COR-L47 (cell line): ENCODE measurements at regions not wholly inside any gene's neighbourhood (a gene's known extent, or its start where the extent isn't known, plus 50 kb on each side); places are given as distances from the start of the nearest gene placed in this dataset.
A peak's percentile ranks its signal among the peaks of the same experiment; 100 is the strongest.
"Not testable (repeated sequence)": the region's sequence is repeated elsewhere in the genome, so short reads cannot be mapped to it uniquely, and the experiment has no call there.

Source experiments
- DNase-seq: peaks from one replicate; lab custom pipeline; 2025; lab: John Stamatoyannopoulos, UW

DNA sequence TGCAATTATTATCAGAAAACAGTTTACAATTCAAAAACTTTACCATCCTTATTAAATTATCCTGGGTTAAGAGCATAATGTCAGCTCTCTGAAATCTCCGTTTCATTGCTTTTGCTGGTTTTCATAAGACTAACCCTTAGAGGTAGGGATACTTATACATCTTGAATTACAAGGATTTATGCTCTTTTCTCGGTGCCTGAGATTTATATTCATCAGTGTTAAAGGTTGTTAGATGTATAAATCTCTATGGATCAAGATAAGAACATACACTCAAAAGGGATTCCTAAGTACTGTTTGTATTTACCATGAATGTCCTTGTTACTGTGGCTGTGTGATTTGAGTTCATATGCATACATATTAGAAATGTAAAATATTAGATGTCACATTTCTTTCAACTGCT lies 684.7 kb downstream of the EFNA5 start:
- DNase-seq, result no peak

DNA sequence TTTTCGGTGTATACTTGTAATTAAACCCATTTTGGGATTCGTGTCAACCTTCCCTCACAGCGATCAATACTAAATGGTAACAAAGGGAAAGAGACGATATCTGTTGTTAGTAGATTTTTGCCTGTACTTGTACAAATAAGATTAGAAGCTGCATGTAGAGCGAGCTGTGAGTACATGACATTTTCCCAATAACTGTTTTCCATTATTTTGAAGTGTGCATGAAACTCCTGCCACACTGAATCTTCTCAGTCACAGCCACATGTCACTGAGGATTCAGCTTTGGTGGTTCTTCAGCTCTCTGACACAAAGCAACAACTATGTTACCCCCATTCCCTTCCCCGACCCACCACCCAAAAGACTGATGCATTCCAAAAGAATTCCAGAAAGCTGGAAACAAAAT lies 685.6 kb downstream of the EFNA5 start:
- no peak for DNase-seq

DNA sequence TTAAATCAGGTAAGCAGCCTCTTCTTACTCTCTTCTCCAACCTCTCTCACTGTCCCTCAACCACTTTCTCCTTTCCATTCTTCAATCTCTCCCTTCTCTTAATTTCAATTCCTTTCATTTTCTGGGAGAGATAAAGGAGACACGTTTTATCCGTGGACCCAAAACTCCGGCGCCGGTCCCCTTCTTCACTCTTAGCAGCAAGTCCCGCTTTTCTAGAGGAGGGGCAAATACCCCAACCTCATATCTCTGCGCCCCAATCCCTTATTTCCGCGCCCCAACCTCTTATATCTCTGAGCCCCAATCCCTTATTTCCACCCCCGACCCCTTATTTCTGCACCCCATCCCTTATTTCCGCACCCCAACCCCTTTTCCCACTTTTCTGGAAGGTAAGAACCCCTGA lies 691.6 kb downstream of the EFNA5 start:
- not testable (repeated sequence) for DNase-seq

DNA sequence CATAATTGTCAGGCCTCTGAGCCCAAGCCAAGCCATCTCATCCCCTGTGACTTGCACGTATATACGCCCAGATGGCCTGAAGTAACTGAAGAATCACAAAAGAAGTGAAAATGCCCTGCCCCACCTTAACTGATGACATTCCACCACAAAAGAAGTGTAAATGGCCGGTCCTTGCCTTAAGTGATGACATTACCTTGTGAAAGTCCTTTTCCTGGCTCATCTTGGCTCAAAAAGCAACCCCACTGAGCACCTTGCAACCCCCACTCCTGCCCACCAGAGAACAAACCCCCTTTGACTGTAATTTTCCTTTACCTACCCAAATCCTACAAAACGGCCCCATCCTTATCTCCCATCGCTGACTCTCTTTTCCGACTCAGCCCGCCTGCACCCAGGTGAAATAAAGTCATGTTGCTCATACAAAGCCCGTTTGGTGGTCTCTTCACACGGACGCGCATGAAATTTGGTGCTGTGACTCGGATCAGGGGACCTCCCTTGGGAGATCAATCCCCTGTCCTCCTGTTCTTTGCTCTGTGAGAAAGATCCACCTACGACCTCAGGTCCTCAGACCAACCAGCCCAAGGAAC lies 692.1 kb downstream of the EFNA5 start:
- not testable (repeated sequence) for DNase-seq

DNA sequence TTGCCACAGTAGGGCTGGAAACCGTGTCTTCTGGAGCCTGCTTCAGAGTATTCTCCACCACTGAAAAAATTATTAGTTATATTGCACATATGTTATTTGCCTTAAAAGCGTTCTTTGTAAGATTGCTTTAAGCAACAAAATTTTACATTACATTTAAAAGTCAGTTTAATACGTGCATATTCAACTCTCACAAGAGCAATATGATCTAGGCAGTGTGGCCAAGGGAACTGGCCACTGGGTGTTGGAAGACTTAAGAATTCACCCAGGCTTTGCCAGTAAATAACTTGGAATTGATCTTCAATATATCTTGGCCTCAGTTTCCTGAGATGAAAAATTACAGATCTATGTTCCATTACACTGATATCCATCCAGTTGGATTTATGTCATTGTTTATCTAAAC lies 694.4 kb downstream of the EFNA5 start:
- DNase-seq, result no peak

DNA sequence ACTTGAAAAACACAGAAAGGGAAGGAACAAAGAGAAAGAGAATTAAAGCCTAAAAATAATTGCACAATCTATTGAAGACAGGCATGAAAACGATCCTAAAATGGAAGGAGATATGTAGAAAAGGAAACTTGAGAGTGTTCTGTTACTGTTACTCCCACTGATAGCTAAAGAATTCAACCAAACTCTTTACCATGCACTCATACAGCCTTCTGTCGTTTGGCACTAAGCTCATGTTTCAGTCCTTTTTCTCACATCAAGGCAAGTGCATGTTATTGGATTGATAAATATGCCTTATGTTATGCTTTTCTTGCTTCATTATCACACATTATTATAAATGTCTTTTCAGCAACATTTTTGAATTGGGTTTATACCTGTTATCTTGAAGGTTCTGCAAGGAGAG lies 696.5 kb downstream of the EFNA5 start:
- DNase-seq, result no peak

DNA sequence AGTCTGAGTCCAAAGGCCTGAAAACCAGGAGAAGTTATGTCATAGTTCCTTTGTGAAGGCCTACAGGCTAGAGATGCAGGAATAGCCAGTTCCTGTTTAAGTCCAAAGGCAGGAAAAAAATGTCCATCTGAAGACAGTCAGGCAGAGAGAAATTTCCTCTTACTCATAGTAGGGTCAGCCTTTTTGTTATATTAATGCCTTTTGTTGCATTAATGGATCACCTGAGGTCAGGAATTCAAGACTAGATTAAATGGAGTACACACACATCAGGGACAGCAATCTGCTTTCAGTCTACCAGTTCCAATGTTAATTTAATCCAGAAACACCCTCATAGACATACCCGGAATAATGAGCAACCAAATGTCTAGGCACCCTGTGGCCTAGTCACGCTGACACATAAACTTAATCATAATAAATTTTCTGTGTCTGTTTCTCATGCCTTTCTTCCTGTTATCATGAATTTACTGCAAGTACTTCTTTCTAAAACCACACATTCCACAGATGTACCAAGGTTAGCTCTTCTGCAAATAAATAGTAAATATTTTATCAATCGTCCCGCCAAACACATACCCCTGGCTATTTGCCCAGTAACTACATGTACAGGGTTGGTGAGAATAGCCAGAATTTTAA lies 703.9 kb downstream of the EFNA5 start:
- no peak for DNase-seq

DNA sequence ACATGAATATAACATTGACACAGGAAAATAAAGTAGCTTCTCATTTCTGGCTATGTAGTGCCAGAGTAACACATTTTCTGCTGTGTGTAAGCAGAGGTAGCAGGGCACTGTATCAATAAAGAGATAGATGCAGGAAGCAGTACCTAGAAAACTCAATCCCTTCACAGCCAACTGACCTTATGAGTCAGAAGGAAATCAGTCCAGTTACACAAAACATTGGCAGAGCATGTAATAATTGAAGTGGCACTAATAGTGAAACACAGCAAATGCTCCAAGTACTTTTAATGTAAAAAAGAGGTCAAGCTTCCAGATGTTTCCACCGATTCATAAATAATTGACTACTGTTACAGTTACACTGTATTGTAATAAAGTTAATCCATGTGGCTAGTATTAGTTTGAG lies 706.6 kb downstream of the EFNA5 start:
- DNase-seq, result no peak

DNA sequence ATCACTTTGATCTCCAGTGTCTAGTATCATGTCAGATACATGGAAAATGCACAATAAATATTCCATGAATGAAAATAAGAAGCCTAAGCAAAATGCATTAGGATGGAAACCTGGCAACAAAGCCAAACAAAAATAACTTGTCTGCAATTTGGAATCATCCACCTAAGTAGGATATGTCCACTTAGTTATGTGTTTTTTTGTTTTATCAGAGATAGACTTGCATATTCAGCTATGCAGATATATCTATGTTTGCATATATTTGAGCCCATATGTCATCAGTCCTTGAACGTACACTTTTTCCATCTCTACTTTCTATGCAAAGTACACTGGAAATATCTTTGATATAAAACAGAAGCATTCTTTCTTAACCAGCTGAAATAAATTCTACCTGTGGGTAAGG lies 707.1 kb downstream of the EFNA5 start:
- no peak for DNase-seq

DNA sequence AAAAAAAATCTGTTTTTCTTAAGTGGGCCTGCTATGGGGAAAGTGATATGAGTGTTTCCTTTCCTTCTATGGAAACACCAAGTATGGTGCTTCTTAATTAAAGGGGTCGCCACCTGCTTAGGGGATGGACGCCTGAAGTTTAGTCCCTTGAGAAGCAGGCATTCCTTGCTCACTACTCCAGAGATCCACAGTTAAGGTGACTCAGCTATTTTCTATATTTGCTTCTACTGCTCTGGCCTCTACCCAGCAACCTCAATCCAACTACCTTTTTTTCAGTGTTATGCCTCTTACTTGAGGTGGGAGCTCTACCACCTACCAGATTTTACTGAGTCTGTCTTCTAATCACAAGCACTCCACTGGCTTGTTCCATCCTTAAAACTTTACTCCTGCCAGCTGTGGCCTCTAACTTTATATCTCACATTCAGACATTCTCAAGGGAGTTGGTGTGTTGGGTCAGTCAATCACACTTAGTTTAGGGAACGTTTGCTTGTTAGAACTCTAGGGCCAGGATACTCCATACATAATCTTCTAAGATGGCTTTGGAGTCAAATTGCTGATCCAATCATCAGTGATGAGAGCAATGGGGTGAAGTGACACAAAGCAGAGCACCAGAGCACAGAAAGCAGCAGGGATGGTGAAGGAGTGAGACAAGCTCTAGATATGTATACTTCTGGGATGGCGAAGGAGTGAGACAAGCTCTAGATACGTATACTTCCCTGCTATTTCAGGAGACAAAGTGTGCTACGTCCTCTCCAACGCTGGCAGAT lies 708.1 kb downstream of the EFNA5 start:
- no peak for DNase-seq

DNA sequence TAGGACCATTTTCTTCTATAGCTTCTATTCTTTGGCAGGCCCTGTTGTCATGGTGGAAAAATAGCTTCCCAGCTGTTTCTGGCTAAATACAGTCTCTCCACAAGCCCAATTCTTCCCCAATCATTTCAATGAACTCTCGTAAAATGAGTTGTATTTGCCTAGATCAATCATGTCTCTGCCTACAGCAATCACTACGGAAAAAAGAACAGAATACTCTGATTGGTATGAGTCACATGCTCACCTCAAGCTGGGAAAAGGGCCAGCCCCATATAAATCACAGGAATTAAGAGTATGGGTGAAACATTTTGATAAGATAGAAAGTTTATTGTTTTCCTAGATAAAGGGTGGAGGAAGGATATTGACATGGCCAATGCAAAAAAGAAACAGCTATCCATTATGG lies 711.4 kb downstream of the EFNA5 start:
- DNase-seq, result no peak

DNA sequence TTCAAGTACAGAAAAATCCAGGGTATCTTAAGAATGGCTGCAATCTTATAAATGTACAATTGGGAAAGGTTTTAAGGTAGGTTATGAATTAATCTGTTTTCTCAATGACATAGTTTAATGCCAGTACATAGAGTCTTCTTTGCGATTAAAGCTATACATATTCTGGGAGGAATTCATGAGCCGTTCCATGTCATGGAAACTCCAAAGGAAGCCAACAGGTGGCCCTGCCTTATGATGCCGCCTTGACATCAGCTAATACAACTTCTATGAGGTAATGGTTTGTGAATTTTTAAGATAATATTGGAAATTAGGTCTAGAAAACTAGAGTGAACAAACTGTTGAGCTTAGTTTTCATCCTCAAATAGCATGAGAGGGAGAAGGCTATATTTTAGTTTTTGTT lies 713.4 kb downstream of the EFNA5 start:
- DNase-seq, result no peak

DNA sequence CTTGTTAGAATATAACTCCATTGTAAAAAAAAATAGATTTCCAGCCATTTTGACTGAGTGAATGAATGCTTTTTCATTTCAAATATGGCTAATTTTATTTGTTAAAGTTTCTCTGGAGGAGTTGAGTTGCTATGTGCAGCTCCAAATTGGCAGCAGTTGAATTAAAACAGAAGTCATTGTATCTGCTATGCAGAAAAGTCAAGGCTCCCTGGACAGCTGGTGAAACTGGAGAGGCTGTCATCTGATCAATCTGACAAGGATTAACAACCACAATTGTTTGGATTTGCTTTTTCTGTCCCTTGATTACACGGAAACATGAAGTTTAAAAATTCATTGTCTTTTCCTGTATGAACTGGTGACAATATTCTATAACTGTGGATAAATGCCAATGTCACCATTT lies 713.9 kb downstream of the EFNA5 start:
- peak; percentile 2 for DNase-seq

DNA sequence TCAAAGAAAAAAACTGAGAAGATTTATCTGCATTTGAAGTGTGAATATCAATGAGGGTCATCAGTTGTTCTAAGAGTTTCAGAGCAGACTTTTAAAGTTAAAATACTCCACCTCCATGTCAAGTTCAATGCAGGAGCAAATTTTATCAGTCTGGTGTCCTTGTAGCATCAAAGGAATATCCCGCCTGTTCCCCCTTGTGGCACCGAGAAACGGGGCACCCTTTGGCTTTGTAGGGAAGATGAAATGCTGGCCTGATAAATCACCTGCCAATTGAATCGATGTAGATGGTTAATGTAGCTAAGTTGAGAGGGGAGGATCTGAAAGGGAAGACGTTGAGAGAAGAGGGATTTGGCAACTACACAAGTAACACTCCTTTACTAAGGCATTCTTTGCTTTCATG lies 714.5 kb downstream of the EFNA5 start:
- DNase-seq, result no peak

DNA sequence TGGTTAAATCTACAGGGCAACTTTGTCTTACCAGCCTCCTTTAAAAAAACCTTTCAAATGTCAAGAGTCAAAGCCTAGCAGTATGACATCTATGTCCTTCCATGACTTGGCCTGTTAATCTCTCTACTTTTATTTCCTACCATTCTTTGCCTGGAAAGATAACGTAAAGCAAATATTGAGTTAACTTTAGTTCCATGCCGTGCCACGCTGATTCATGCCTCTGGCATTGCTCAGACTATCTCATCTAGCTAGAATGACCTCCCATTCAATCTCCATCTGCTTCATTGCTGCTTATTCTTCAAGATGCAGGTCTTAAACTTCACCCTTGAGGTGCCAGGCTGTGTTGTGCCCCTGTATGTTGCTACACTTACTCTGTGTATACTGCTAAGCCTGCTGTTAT lies 729.8 kb downstream of the EFNA5 start:
- no peak for DNase-seq

DNA sequence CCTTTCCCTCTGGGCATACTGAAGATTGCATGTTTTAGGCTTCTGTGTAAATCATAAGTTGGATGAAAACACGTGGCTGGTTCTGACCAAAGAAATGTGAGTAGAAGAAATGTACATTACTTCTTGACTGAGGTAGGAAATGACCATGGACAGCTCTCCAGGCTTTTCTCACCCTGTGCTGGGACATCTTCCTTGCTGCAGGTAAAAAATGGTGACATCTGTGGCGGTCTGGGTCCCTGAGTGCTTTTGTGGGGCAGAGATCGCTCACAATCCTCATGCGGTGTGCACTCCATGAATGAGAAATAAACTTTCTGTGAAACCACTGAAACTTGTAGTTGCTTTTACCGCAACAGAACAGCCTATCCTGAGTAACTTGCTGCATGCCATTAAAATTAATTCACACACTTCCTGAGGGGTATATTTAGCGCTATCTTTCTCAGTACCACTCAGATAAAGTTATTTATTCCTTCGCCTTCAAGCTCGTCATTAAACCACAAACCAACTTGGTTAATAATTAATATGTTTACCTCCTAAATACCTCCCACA lies 730.4 kb downstream of the EFNA5 start:
- DNase-seq, result no peak

DNA sequence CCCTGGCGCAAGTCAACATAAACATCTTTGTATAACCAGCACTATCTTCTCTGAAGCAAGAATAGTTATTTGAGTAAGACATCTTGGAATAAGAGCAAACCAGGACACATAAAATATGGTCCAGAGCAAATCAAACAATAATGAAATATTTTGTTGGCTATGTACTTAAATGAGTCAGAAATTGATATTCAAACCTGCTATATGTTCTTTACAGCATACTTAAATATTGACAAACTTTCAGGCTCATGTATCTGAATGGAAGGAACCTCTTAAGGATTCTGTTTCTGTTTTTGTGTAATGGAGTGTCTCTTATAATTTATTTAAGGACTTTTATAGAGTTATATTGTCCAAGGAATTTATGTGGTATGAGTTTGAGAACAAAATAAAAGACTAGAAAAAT lies 747.3 kb downstream of the EFNA5 start:
- no peak for DNase-seq

DNA sequence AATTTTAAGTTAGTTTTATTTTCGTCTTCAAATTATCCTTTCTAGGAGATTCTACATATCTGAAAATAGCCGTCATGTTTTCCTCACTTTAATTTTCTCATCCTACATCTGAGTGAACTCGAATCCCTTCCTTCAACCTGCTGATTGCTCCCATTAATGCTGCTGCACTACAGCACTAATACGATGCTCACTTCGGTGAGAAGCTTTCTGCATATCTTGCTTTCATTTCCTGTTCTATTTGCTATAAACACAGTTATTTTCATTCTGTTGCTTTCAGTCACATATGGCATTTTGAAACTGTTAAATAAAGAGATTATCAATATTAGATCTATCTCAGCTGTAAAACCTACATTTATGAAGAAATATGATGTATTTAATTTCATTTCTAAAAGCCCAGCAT lies 749.2 kb downstream of the EFNA5 start:
- DNase-seq, result no peak

DNA sequence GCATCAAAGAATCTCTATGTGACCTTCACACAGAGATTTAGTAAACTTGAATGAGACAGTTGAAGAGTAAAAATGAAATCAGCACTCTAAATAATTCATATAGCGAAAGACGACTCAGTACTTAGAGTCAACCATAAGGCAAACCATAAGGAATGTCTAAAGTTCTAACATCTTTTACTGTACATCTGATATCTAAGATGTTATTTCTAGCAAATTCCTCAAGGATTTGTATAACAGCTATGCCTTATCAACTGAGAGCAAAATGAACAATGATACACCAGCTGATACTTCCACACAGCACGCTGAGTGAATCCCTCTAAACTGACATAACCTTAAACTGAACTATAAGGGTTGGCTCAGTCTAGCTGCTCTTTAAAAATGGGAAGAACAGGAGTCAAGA lies 760.3 kb downstream of the EFNA5 start:
- DNase-seq, result no peak

DNA sequence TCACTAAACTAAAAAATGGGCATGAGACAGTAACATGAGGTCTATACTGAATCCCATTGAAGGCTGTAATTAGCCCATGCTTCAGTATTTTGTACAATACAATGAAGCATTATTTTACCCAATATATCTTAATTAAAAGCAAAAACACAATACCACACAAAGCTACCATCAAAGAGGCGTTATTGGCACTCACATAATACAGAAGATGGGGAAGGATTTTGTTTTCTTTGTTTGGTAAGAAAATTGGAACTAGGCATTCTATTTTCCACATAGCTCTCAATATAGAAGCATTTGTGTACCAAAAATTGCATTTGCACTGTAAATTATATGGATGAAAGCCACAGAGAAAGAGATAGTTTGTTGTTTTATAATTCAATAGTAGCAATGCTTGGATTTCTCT lies 761.0 kb downstream of the EFNA5 start:
- DNase-seq, result no peak

DNA sequence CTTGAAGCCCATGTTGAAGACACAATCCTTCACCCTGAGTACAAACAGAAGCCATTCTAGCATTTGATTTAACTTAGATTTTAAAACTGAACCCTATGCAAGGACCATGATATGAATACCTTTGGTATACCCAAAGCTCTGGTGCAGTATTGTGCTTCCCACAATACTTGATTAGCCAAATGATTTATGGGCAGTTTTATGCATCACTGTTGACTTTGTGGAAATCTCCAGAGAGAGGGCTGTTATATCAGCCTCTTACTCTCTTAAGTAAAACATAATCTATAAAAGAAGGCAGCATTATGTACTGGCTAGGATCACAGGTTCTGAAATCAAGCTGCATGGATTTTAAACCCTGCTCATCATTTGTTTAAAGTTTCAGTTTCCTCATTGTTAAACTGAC lies 762.8 kb downstream of the EFNA5 start:
- no peak for DNase-seq

DNA sequence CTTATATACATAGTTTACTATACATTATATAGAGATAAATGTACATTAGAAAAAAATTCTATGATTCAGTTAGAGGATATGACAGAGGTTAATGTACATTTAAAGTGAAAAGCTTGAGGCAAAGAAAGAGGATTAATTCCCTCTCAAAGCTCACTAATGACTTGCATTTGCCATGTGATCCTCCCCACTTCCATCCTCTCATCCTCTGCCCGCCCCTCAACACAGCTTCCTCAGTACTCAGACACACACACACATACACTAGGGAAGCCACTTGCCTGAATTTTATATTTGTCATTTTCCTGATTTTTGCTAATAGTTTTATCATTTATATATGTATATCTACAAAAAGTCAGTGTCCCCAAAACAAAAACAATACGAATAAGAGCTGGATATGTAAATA lies 764.5 kb downstream of the EFNA5 start:
- DNase-seq, result no peak

DNA sequence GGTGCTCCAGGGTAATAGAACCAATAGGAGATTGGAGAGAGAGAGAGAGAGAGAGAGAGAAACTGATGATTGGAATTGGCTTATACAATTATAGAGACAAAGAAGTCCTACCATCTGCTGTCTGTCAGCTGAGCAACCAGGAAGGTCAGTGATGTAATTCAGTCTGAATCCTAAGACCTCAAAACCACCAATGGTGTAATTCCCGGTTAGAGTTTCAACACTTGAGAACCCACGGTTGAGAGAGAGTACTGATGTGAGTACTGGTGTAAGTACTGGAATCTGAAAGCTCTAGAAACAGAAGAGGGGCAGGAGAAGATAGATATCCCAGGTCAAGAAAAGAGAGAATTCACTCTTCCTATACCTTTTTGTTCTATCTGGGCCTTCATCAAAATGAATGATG lies 775.8 kb downstream of the EFNA5 start:
- no peak for DNase-seq
